Peyer's patch (tissue), 4 donors: ENCODE measurements at regions not wholly inside any gene's neighbourhood (a gene's known extent, or its start where the extent isn't known, plus 50 kb on each side); places are given as distances from the start of the nearest gene placed in this dataset.
A peak's percentile ranks its signal among the peaks of the same experiment; 100 is the strongest.

Experiments
- DNase-seq, 3 donors: peaks; one replicate each; pipeline ENCODE4 v3.0.0-alpha.2; 2017 to 2019
- H3K27ac ChIP-seq, 4 donors: fragments of 200-600 bp; sonication (generic); one replicate each; pipeline ENCODE4 v1.5.1; 2016 to 2019
- H3K27me3 ChIP-seq, 2 donors: fragments of 200-600 bp; sonication (generic); one replicate each; pipeline ENCODE4 v1.5.1; 2019
- H3K36me3 ChIP-seq, 3 donors: fragments of 200-600 bp; sonication (generic); one replicate each; pipeline ENCODE4 v1.5.1; 2016 to 2019
- H3K4me1 ChIP-seq, 4 donors: fragments of 200-600 bp; sonication (generic); one replicate each; pipeline ENCODE4 v1.5.1; 2016 to 2019
- H3K4me3 ChIP-seq, 4 donors: fragments of 200-600 bp; sonication (generic); 1 replicate in 3 of 4; 2 replicates in 1 of 4; pipeline ENCODE4 v1.5.1; 2016 to 2019; ENCODE audit warnings: mild to moderate bottlenecking in 1 of 4
- H3K9me3 ChIP-seq, 4 donors: fragments of 200-600 bp; sonication (generic); one replicate each; pipeline ENCODE4 v1.5.1; 2016 to 2019; ENCODE audit warnings: mild to moderate bottlenecking in 1 of 4
- CTCF ChIP-seq, 6 experiments: fragments of 450-650 bp in 4 of 6; fragments of 200-600 bp in 2 of 6; sonication (generic) in 1 of 6; IDR thresholded peaks; one replicate each; pipeline ENCODE4 v1.5.1; 2017 to 2019; ENCODE audit warnings: antibody characterized with exemption in 6 of 6, mild to moderate bottlenecking in 3 of 6, moderate library complexity in 1 of 6
- POLR2A ChIP-seq, 2 donors: fragments of 450-650 bp; IDR thresholded peaks; one replicate each; pipeline ENCODE4 v1.5.1; 2017; ENCODE audit warnings: antibody characterized with exemption in 2 of 2, mild to moderate bottlenecking in 2 of 2, moderate library complexity in 2 of 2

- no peak for TF ChIP-seq CTCF (IDR thresholded peaks at IDR 0.05)
- TF ChIP-seq POLR2A (IDR thresholded peaks at IDR 0.05): no peak
- H3K4me1 ChIP-seq: peaks cover 0 to 15% (median 1%) of the 10 kb centered on the region in 4 donors
- no peak for DNase-seq
- no peak overlapping the region for H3K4me3 ChIP-seq
- H3K36me3 ChIP-seq: no peaks in the 10 kb centered on the region
- H3K9me3 ChIP-seq: no peaks in the 10 kb centered on the region
- no peak overlapping the region for H3K27ac ChIP-seq
- no peaks in the 10 kb centered on the region for H3K27me3 ChIP-seq
Measured at GRCh38 chr3:170814822-170815221, 55.2 kb downstream of the RPL22L1 start.

GRCh38 chr3:170813266-170813665 lies 56.7 kb downstream of the RPL22L1 start:
- no peak for DNase-seq
- no peaks in the 10 kb centered on the region for H3K9me3 ChIP-seq
- no peak overlapping the region for H3K4me3 ChIP-seq
- peaks cover 0 to 25% (median 1%) of the 10 kb centered on the region in 4 donors for H3K4me1 ChIP-seq
- H3K27me3 ChIP-seq: no peaks in the 10 kb centered on the region
- no peaks in the 10 kb centered on the region for H3K36me3 ChIP-seq
- no peak overlapping the region for H3K27ac ChIP-seq
- TF ChIP-seq CTCF (IDR thresholded peaks at IDR 0.05) (no peak), POLR2A (IDR thresholded peaks at IDR 0.05) (no peak)

- peaks cover 0 to 25% (median 1%) of the 10 kb centered on the region in 4 donors for H3K4me1 ChIP-seq
- no peak overlapping the region for H3K4me3 ChIP-seq
- DNase-seq: peak in 2 of 3 donors; percentile 51 to 81
- no peak overlapping the region for H3K27ac ChIP-seq
- H3K27me3 ChIP-seq: no peaks in the 10 kb centered on the region
- no peaks in the 10 kb centered on the region for H3K36me3 ChIP-seq
- peak; percentile 82 to 98 (median 94) for TF ChIP-seq CTCF (IDR thresholded peaks at IDR 0.05)
- TF ChIP-seq POLR2A (IDR thresholded peaks at IDR 0.05): no peak
- no peaks in the 10 kb centered on the region for H3K9me3 ChIP-seq
Measured at GRCh38 chr3:170811928-170812591, 57.9 kb downstream of the RPL22L1 start.

- Histone ChIP-seq H3K4me1 (peaks cover 0 to 25% (median 1%) of the 10 kb centered on the region in 4 donors), H3K4me3 (no peak overlapping the region), H3K27me3 (no peaks in the 10 kb centered on the region), H3K27ac (no peak overlapping the region), H3K36me3 (no peaks in the 10 kb centered on the region), H3K9me3 (no peaks in the 10 kb centered on the region)
- no peak for DNase-seq
- TF ChIP-seq POLR2A (IDR thresholded peaks at IDR 0.05) (no peak), CTCF (IDR thresholded peaks at IDR 0.05) (no peak)
Measured at GRCh38 chr3:170811515-170811914, 58.5 kb downstream of the RPL22L1 start.

GRCh38 chr3:170809975-170810357 lies 60.0 kb downstream of the RPL22L1 start:
- Histone ChIP-seq H3K27me3 (no peaks in the 10 kb centered on the region), H3K4me1 (peaks cover 0 to 25% (median 1%) of the 10 kb centered on the region in 4 donors), H3K36me3 (no peaks in the 10 kb centered on the region), H3K4me3 (no peak overlapping the region), H3K9me3 (no peaks in the 10 kb centered on the region), H3K27ac (peak overlapping the region in 1 of 4 donors; percentile 73)
- no peak for DNase-seq
- TF ChIP-seq CTCF (IDR thresholded peaks at IDR 0.05) (no peak), POLR2A (IDR thresholded peaks at IDR 0.05) (no peak)
